ENCODE measurements at regions not wholly inside any gene's neighbourhood (a gene's known extent, or its start where the extent isn't known, plus 50 kb on each side); places are given as distances from the start of the nearest gene placed in this dataset.
A peak's percentile ranks its signal among the peaks of the same experiment; 100 is the strongest.
"Not testable (repeated sequence)": the region's sequence is repeated elsewhere in the genome, so short reads cannot be mapped to it uniquely, and the experiment has no call there.

DNA sequence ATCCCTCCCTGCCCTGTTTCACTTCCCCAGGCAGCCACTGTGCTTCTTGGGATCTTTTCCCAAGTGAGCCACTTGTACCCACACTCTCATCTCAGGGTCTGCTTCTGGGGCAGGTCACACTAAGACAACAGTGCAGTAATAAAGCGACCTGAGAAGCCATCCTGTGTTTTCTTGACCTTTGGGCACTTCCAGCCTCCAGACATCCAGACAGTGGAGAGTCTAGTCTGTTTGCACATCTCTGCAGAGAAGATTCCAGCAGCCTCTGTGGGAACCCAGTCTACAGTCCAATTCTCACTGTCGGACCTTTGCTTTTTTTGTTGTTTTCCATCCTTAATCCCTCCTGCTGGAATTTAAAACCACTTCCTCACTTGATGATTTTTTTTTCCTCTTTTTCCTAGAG, 50.3 kb upstream of the ATP6AP2 start:
- DNase-seq (ENCODE audit: low spot score): no peak

DNA sequence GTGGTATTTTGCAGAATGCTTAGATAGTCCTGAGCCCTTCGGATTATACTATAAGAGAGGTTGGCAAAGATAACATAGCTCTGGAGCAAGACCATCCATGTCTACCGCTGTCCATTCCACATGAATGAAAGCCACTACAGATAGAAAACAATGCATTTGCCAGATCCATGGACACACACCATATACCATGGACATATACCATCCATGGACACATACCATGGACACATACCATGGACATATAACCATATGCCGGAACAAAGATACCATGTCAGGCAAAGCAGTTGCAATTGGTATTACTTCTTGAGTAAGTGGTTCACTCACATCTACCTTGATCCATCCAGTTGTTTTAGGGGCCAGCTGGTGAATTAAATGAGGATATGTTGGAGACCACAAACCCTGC, 53.2 kb upstream of the ATP6AP2 start:
- no peak for DNase-seq (ENCODE audit: low spot score)

DNA sequence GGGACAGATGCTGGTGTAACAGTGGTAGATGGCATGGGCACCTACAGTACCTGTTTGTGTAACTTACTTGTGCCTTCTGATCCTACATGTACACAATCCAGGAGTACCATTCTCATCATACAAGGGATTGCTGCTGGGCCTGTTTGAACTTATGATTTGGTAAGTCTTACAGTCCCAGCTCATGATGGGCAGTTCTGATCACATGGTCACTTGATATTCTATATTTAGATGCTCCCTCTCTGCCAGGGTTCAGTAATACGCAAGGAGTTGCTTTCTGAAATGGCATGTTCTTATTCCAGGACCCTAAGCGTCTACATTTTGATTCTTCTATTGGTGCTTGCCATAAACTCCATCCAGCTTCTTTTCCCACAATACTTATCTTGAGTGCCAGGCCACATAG, 54.4 kb upstream of the ATP6AP2 start:
- DNase-seq (ENCODE audit: low spot score): no peak

DNA sequence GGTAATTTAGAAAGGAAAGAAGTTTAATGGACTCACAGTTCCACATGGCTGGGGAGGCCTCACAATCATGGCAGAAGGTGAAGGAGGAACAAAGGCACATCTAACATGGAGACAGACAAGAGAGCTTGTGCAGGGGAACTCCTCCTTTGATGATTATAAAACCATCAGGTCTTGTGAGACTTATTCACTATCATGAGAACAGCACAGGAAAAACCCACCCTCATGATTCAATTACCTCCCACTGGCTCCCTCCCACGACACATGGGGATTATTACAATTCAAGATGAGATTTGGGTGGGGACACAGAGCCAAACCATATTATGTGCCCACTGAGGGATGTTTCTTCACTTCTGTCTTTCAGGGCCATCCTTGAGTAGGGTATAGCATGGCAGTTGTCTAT, 54.9 kb upstream of the ATP6AP2 start:
- DNase-seq (ENCODE audit: low spot score): not testable (repeated sequence)

DNA sequence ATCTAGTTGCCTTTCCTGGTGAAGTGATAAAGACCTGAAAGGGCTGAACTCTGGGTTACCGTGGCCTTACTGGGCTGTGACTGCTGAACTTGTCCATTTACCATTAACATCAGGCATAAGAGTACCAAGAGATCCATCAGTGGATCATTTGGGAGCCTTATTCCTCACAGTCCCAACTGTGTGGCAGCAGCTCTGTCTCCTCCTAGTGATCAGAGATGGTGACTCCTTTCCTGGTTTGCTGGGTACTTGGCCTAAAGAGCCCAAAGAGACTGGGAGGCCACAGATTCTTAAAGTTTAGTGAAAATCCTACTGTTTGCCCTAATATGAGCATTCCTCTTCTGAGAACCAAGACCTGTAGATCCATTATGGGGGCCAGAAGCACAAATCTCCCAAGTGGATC, 56.3 kb upstream of the ATP6AP2 start:
- DNase-seq (ENCODE audit: low spot score): no peak

DNA sequence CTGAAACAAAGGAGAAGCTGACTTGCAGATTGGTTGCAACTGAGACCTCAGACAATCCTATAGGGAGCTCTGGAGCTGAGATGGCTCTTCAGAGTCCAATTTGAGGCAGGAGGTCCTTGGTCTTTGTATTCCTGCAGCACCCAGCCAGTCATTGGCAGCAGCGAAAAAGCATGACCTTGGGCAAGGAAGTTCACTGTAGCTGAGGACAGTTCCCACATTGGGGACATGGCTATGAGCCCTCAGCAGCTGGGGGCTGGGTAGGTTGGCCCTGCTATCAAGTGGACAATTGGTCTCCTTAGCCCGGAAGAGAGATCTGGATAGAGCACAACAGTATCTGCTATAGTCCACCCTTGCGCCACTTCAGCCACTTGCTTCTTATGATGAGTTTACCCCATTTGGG, 56.9 kb upstream of the ATP6AP2 start:
- no peak for DNase-seq (ENCODE audit: low spot score)

DNA sequence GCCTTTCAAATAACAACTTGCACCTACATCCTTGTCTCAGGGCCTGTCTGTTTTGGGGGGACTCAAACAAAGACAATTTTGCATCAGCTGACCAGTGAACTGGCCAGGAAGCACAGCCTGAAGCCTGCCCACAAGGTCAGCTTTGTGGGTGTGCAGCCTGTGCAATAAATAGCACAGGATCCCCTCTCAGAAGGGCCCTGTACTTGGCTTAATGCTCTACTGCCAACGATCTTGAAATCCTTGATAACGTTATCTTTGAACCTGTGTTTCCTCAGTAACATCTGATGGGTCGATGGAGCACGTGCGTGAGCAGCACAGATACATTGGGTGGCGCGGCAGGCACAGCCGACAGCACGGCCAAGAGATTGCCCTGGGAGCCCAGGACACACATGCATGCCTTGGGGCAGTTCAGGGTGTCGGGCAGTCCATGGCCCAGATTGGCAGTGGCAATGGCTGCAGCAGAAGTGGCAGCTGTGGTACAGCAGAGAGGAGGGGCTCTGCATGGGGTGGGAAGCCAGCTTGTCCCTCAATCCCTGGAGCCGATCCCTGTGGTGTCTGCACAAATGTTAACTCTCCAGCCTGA, 58.8 kb upstream of the ATP6AP2 start:
- DNase-seq (ENCODE audit: low spot score): no peak

DNA sequence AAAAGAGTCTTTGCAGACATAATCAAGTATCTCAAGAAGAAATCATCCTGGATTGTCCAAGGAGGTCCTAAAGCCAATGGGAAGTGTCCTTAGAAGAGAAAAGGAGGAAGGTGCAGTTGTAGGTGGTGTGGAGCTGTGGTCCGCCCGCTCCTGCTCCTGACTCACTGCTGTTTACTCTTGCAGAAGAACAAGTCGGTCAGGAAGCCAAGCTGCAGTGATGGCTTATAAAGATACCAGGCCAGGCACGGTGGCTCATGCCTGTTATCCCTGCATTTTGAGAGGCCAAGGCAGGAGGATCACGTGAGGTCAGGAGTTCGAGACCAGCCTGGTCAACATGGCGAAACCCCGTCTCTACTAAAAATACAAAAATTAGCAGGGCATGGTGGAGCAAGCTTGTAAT, 66.4 kb upstream of the ATP6AP2 start:
- DNase-seq (ENCODE audit: low spot score): no peak

DNA sequence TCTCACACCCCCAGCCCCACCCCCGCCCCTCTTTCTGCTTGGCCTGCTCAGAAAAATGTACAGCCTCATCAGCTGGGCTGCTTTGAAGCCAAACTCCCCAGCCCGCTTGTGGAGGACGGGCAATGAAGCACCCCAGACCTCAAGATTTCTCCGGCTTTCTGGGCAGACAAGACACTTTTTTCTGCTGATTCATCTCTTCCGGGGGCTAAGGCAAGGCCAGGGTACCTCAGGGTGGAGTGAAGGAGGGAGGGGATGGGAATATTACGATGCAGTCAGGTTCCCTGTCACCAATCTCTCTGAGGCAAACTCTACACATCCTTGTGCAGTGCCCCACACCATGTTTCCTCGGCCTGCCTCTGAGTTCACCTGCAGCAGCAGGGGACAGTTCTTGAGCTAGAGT, 66.9 kb upstream of the ATP6AP2 start:
- no peak for DNase-seq (ENCODE audit: low spot score)

DNA sequence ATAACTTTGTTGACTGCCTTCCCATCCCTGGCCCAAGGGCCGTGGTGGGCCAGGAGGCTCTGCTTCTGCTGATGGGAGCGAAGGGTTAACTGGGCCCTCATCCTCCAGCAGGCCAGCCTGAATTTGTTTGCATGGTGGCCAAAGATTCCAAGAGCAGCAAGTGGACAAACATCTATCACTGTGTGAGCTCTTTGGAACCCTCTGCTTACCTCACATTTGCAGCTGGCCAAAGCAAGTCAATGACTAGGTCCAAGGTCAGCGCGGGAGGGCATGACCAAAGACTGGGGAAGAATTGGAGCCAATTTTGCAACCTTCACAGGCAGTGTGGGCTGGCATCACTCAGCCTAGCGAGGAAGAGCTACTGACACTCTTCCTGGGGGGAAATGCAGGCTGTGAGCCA, 67.8 kb upstream of the ATP6AP2 start:
- DNase-seq (ENCODE audit: low spot score): no peak

DNA sequence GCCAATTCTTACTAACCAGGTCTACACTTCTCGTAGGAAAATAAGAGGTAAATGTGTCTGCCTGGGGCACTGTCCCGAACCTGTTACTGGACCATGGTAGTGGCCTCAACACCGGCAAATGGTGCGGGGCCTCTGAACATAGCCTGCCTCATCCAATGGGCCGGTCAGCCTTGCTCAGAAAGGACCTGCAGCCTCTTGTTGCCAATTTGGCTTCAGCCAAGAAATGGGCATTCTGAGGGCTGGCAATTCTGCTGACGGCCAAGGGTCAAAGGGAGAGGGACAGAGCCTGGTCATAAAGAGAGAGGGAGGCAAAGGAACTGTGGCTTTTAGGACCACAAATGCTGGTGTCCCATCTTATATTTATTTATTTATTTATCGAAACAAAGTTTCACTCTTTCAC, 69.5 kb upstream of the ATP6AP2 start:
- DNase-seq (ENCODE audit: low spot score): no peak

DNA sequence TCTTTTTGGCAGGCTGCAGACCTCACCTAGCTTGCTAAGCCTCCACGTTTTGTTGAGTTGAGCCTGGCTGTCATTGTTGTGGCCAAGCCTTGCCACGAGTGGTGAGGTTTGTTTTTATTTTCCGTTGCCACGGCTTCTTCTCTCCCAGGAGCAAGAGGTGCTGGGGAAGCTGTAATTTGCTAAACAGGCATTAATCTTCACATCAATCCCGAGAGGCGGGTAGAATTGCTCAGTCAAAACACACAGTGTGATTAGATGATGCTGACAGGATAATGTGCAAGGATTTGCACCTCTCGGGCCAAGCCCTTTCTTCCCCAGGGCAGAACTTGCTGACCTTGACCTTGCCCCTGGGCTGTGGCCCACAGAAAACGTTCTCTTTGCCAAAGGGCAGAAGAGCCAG, 72.2 kb upstream of the ATP6AP2 start:
- DNase-seq (ENCODE audit: low spot score): no peak

DNA sequence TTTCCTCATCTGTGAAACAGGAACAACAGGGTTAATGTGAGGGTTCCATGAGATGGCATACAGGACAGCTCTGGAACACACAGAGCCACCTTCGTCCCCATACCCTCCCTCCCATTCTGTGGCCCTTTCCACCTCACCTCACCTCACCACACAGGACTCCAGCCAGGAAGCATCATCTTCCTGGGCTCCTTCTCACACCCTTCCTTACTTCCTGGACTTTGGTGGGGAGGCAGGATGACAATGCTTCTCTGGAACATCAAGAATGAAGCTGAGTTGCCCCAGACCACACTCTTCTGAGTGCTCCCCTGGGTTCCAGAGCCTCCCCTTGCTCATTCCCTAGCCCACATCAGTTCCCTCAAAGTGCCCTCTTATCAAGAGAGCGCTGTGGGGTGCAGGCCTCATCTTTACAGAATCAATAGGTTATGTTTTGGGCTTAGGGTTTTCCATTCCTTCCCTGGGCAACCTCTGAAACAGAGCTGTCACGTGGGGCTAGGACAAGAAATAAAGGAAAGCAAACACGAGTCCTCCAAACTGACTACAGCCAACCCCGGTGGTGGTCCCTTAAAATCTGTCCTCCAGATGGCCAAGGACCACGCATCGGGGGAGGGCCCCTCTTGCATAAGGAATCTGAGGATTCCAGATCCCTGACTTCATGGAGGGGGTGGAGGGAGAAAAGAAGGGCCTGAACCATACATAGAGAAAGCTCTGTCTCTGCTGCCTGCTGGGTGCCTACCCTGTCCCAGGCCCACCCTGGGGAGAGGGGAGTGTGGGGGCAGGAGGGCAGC, 74.4 kb upstream of the ATP6AP2 start:
- no peak for DNase-seq (ENCODE audit: low spot score)

DNA sequence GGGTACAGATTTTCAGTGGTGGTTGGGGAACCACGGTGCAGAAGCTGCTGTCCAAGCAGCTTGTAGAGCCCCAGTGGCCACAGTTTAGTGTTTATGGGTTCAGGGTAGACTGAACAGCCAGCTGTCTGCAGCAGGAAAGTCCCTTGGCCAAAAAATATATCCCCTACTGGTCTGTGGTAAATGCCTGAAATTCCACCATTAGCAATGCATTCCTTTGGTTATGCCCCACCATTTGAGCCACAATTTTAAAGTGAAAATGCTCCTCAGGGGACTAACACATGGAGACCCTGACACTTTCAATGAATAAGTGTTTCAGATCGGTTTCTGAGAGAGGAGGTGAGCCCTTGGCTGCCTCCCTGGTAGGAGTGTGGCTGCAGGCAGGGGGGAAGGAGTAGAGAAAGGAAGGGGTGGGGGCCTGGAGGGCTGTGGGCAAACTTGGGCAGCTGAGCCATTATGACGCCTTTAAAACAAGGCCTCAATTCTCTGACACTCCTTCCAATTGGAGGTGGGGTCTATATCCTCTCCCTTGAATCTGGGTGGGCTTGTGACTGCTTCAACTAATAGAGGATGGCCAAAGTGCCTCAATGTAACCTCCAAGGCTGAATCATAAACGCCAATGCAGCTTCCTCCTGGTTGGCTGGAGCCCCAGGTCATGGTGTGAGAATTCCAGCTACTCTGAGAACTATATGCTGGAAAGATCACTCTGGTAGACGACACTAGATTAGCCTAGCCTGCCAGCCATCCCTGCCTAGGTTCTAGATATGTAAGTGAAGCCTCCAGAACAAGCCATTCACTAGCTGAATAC, 75.8 kb upstream of the ATP6AP2 start:
- no peak for DNase-seq (ENCODE audit: low spot score)

DNA sequence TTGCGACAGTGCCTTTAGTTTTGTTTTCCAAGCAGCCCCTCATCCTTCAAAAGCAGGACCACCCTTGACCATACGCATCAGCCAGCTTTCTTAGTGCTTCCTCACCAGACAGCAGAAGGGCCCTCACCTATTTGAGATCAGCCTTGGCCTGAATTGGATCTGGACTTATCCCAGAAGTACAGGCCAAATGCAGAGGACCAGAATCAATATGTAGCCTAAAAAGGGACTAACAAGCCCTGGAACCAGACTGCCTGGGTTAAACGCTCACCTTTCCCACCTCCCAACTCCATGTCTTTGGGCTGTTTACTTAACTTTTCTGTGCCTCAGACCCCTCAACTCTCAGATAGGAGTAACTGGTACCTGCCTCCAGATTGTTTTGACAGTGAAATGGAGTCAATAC, 77.7 kb upstream of the ATP6AP2 start:
- no peak for DNase-seq (ENCODE audit: low spot score)

DNA sequence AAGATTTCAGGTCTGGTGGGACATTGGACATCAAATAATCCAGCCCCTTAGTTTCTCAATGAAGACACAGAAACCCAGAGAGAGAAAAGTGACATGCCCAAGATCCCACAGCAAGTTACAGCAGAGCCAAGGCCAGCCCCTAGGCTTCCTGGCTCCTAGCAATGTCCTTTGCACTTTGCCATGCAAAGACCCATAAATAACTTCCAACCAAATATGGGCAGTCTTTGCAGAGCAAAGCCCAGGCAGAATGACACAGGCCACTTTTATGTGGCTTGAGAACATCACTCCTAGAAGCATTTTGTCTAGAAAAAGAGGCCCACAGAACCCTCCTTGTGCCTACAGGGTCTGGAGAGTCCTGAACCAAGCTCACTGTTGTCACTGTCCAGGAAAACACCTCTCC, 78.1 kb upstream of the ATP6AP2 start:
- no peak for DNase-seq (ENCODE audit: low spot score)

DNA sequence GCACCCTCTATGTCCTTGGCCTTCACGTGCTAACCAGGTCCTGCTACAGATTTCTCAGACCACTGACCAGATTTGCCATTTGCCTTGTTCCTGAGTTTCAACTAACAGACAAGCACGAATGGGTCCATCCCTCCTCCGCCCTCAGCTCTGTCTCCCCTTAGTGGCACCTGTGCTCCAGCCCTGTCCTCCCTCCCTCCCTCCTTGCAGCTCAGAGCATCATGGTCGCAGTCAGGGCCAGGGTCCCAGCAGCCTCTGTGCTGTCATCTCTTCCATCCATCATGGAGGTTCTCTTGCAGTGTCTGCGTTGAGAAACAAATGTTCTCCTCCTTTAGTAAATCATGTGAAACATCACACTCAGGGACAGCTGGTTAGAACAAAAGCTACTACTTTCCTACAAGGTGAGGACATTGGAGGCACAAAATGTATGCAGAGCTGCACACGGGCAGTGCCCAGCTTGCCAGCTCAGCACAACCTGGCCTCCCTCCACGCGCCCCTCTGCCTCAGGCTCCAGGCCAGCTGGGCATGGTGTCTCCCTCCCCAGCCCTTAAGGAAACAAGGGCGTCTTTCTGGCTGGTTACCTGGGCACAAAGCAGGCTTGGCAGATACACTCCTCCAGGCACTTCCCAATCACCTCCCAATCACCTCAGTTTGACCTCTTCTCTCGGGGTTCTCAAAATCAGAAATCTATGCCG, 79.5 kb upstream of the ATP6AP2 start:
- DNase-seq (ENCODE audit: low spot score): no peak

DNA sequence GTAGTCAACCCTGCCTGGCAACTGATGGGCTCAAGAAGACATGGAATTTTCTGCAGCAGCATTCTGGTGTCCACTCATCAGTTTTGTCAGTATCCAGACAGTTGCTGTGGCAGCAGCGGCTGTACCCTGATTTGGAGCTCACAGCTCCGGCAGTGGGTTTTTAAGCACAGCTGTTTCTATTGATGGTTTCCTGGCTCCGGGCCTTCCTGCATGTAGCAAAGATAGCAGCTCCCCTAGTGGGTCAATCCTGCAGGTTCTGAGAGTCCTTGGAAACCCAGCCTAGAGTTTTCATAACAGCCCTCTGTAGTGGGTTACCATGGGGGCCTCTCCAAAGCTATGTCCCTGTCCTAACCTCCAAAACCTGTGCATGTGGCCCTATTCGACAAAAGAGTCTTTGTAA, 84.0 kb upstream of the ATP6AP2 start:
- DNase-seq (ENCODE audit: low spot score): peak; percentile 0

DNA sequence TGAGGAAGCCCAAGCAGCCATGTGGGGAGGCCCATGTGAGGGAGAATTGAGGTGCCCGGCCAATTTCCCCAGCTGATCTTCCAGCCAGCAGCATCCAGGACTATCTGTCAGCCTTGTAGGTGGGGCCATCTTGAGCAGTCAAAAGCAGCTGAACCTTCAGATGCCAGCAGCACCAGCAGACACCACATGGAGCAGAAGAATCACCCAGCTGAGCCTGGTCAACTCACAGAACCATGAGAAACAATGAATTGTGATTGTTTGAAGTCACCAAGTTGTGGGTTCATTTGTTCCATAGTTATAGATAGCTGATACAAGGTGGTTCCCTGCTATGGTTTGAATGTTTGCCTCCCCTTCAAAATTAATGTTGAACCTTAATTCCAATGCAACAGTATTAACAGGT, 85.1 kb upstream of the ATP6AP2 start:
- DNase-seq (ENCODE audit: low spot score): no peak

DNA sequence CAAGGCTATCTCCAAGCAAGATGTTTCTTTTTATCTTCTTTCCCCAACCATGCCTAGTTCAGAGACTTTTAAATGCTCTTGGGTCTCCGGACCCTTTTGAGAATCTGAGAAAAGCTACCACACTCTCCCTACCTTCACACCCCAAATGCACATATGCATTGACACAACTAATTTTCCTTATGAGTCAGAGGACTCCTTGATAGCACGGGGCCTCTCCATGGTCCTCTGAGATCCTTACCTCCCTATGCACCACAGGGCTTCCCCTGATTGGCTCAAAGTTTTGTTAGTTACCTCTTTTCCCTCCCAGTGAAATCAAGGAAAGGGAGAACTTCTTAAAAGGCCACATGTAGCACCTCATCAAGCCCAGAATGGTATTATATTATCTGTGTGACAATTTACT, 86.8 kb upstream of the ATP6AP2 start:
- no peak for DNase-seq (ENCODE audit: low spot score)

DNA sequence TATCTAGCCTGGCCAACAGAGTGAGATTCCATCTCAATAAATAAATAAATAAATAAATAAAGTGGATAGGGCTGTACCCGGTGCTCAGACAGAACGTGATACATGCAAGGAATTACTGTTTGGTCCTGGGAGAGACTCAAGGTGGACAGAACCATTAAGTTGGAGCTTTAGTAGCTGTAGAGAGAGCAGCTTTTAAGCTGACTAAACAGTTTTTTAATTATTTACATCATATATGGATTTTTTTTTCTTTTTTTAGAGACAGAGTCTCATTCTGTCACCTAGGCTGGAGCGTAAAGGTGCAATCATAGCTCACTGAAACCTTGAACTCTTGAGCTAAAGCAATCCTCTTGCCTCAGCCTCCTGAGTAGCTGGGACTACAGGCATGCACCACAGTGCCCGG, 92.5 kb upstream of the ATP6AP2 start:
- no peak for DNase-seq (ENCODE audit: low spot score)

DNA sequence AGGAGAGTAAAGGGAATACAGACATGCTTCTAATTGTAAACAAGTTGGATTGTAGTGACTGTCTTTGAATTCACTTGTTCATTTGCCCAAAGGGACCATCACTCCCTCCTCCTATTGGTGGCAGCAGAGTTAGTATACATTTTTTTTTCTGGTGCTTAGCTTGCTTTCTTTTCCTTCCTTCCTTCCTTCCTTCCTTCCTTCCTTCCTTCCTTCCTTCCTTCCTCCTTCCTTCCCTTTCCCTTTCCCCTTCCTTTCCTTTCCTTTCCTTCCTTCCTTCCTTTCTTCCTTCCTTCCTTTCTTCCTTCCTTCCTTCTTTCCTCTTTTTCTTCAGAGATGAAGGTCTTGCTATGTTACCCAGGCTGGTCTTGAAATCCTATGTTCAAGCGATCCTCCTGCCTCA, 94.8 kb upstream of the ATP6AP2 start:
- DNase-seq (ENCODE audit: low spot score): no peak

Data from RKO (cell line).